Glomerular endothelial cell (primary cell): ENCODE measurements at regions not wholly inside any gene's neighbourhood (a gene's known extent, or its start where the extent isn't known, plus 50 kb on each side); places are given as distances from the start of the nearest gene placed in this dataset.
"Not testable (repeated sequence)": the region's sequence is repeated elsewhere in the genome, so short reads cannot be mapped to it uniquely, and the experiment has no call there.

Experiments used
- DNase-seq: peaks from one replicate; pipeline ENCODE4 v3.0.0-alpha.2; 2011; ENCODE audit warnings: low read depth, low spot score; ENCODE audit errors: extremely low read depth

GRCh38 chr6:144793744-144794143 lies 508.6 kb downstream of the UTRN start:
- no peak for DNase-seq

- not testable (repeated sequence) for DNase-seq
Observed at GRCh38 chr6:144795022-144795421, 509.9 kb downstream of the UTRN start.

- no peak for DNase-seq
Observed at GRCh38 chr6:144796070-144796469, 510.9 kb downstream of the UTRN start.

- DNase-seq: peak; percentile 14
Observed at GRCh38 chr6:144797881-144798589, 512.9 kb downstream of the UTRN start.

GRCh38 chr6:144804246-144804790 lies 519.2 kb downstream of the UTRN start:
- DNase-seq: no peak

GRCh38 chr6:144805049-144805448 lies 519.9 kb downstream of the UTRN start:
- no peak for DNase-seq

- no peak for DNase-seq
Observed at GRCh38 chr6:144806222-144806621, 521.1 kb downstream of the UTRN start.

GRCh38 chr6:144809120-144809519 lies 524.0 kb downstream of the UTRN start:
- DNase-seq: no peak

GRCh38 chr6:144809969-144810368 lies 524.8 kb downstream of the UTRN start:
- DNase-seq: no peak

GRCh38 chr6:144811140-144811539 lies 526.0 kb downstream of the UTRN start:
- no peak for DNase-seq

- DNase-seq: no peak
Observed at GRCh38 chr6:144816936-144817335, 531.8 kb downstream of the UTRN start.

GRCh38 chr6:144820270-144820669 lies 535.1 kb downstream of the UTRN start:
- DNase-seq: no peak

GRCh38 chr6:144823131-144823530 lies 538.0 kb downstream of the UTRN start:
- DNase-seq: no peak

- no peak for DNase-seq
Observed at GRCh38 chr6:144824018-144824417, 538.9 kb downstream of the UTRN start.

GRCh38 chr6:144834426-144835038 lies 549.4 kb downstream of the UTRN start:
- no peak for DNase-seq

GRCh38 chr6:144835322-144835973 lies 550.3 kb downstream of the UTRN start:
- DNase-seq: no peak

GRCh38 chr6:144840619-144841018 lies 555.5 kb downstream of the UTRN start:
- no peak for DNase-seq

GRCh38 chr6:144843701-144844100 lies 558.6 kb downstream of the UTRN start:
- DNase-seq: no peak

GRCh38 chr6:144844596-144844995 lies 559.5 kb downstream of the UTRN start:
- no peak for DNase-seq

- no peak for DNase-seq
Observed at GRCh38 chr6:144845186-144845585, 560.1 kb downstream of the UTRN start.

- no peak for DNase-seq
Observed at GRCh38 chr6:144847916-144848315, 562.8 kb downstream of the UTRN start.

GRCh38 chr6:144849920-144850319 lies 564.8 kb downstream of the UTRN start:
- DNase-seq: no peak
